ENCODE measurements at regions not wholly inside any gene's neighbourhood (a gene's known extent, or its start where the extent isn't known, plus 50 kb on each side); places are given as distances from the start of the nearest gene placed in this dataset.

GRCh38 chr3:34998902-34999301 is 640.4 kb upstream of the ARPP21 start:
- DNase-seq (ENCODE audit: low spot score in 2 of 2) (no peak), ATAC-seq (no peak)
- Mint-ChIP-seq H3K4me1 (no peaks in the 10 kb centered on the region), H3K9me3 (peaks cover 3% of the 10 kb centered on the region), H3K36me3 (no peaks in the 10 kb centered on the region), H3K27ac (no peak overlapping the region), H3K4me3 (no peak overlapping the region)

- Mint-ChIP-seq H3K27ac (no peak overlapping the region), H3K4me1 (no peaks in the 10 kb centered on the region), H3K4me3 (no peak overlapping the region), H3K9me3 (peaks cover 12% of the 10 kb centered on the region), H3K36me3 (no peaks in the 10 kb centered on the region)
- ATAC-seq (no peak), DNase-seq (ENCODE audit: low spot score in 2 of 2) (no peak)
Measured at GRCh38 chr3:35012214-35012613, 627.1 kb upstream of the ARPP21 start.

GRCh38 chr3:35028157-35028556 is 611.2 kb upstream of the ARPP21 start:
- no peak overlapping the region for H3K27ac Mint-ChIP-seq
- DNase-seq (ENCODE audit: low spot score in 2 of 2) (no peak), ATAC-seq (no peak)
- no peaks in the 10 kb centered on the region for H3K4me1 Mint-ChIP-seq
- peaks cover 14% of the 10 kb centered on the region for H3K9me3 Mint-ChIP-seq
- no peak overlapping the region for H3K4me3 Mint-ChIP-seq
- H3K36me3 Mint-ChIP-seq = no peaks in the 10 kb centered on the region

- no peak overlapping the region for H3K27ac Mint-ChIP-seq
- ATAC-seq = no peak
Measured at GRCh38 chr3:35042210-35042991, 596.9 kb upstream of the ARPP21 start.

GRCh38 chr3:35043040-35043439 is 596.3 kb upstream of the ARPP21 start:
- Mint-ChIP-seq H3K36me3 (no peaks in the 10 kb centered on the region), H3K4me1 (no peaks in the 10 kb centered on the region), H3K27ac (no peak overlapping the region), H3K9me3 (peaks cover 14% of the 10 kb centered on the region), H3K4me3 (no peak overlapping the region)
- no peak for DNase-seq (ENCODE audit: low spot score in 2 of 2)
- no peak for ATAC-seq

More at GRCh38 chr3:35042210-35042991, 596.9 kb upstream of the ARPP21 start:
- Mint-ChIP-seq H3K36me3 (no peaks in the 10 kb centered on the region), H3K4me3 (no peak overlapping the region), H3K9me3 (peaks cover 14% of the 10 kb centered on the region), H3K4me1 (no peaks in the 10 kb centered on the region)
- DNase-seq (ENCODE audit: low spot score in 2 of 2) = no peak

GRCh38 chr3:35044190-35044589 is 595.1 kb upstream of the ARPP21 start:
- Mint-ChIP-seq H3K9me3 (peaks cover 10% of the 10 kb centered on the region), H3K27ac (no peak overlapping the region), H3K36me3 (no peaks in the 10 kb centered on the region), H3K4me1 (no peaks in the 10 kb centered on the region), H3K4me3 (no peak overlapping the region)
- DNase-seq (ENCODE audit: low spot score in 2 of 2) = no peak
- peak; percentile 13 for ATAC-seq

- H3K36me3 Mint-ChIP-seq = no peaks in the 10 kb centered on the region
- DNase-seq (ENCODE audit: low spot score in 2 of 2) = no peak
- no peaks in the 10 kb centered on the region for H3K4me1 Mint-ChIP-seq
- peaks cover 10% of the 10 kb centered on the region for H3K9me3 Mint-ChIP-seq
- no peak overlapping the region for H3K4me3 Mint-ChIP-seq
- H3K27ac Mint-ChIP-seq = no peak overlapping the region
- ATAC-seq = no peak
Measured at GRCh38 chr3:35045118-35045517, 594.2 kb upstream of the ARPP21 start.

GRCh38 chr3:35064761-35065160 is 574.6 kb upstream of the ARPP21 start:
- H3K4me3 Mint-ChIP-seq = no peak overlapping the region
- peaks cover 11% of the 10 kb centered on the region for H3K9me3 Mint-ChIP-seq
- H3K36me3 Mint-ChIP-seq = no peaks in the 10 kb centered on the region
- no peak for DNase-seq (ENCODE audit: low spot score in 2 of 2)
- H3K27ac Mint-ChIP-seq = no peak overlapping the region
- H3K4me1 Mint-ChIP-seq = no peaks in the 10 kb centered on the region
- ATAC-seq = no peak

- Mint-ChIP-seq H3K4me3 (no peak overlapping the region), H3K4me1 (no peaks in the 10 kb centered on the region), H3K9me3 (peaks cover 11% of the 10 kb centered on the region), H3K27ac (no peak overlapping the region), H3K36me3 (no peaks in the 10 kb centered on the region)
- ATAC-seq (no peak), DNase-seq (ENCODE audit: low spot score in 2 of 2) (no peak)
Measured at GRCh38 chr3:35065891-35066290, 573.4 kb upstream of the ARPP21 start.

GRCh38 chr3:35067750-35068149 is 571.6 kb upstream of the ARPP21 start:
- Mint-ChIP-seq H3K27ac (no peak overlapping the region), H3K36me3 (no peaks in the 10 kb centered on the region), H3K9me3 (peaks cover 11% of the 10 kb centered on the region), H3K4me3 (no peak overlapping the region), H3K4me1 (no peaks in the 10 kb centered on the region)
- DNase-seq (ENCODE audit: low spot score in 2 of 2) (no peak), ATAC-seq (no peak)

- H3K4me1 Mint-ChIP-seq = no peaks in the 10 kb centered on the region
- H3K27ac Mint-ChIP-seq = no peak overlapping the region
- ATAC-seq (no peak), DNase-seq (ENCODE audit: low spot score in 2 of 2) (no peak)
- H3K9me3 Mint-ChIP-seq = peaks cover 14% of the 10 kb centered on the region
- no peaks in the 10 kb centered on the region for H3K36me3 Mint-ChIP-seq
- H3K4me3 Mint-ChIP-seq = no peak overlapping the region
Measured at GRCh38 chr3:35070088-35070487, 569.2 kb upstream of the ARPP21 start.

- Mint-ChIP-seq H3K9me3 (peaks cover 19% of the 10 kb centered on the region), H3K36me3 (no peaks in the 10 kb centered on the region), H3K4me1 (no peaks in the 10 kb centered on the region), H3K4me3 (no peak overlapping the region), H3K27ac (no peak overlapping the region)
- DNase-seq (ENCODE audit: low spot score in 2 of 2) (no peak), ATAC-seq (no peak)
Measured at GRCh38 chr3:35071772-35072171, 567.6 kb upstream of the ARPP21 start.

- no peaks in the 10 kb centered on the region for H3K4me1 Mint-ChIP-seq
- H3K4me3 Mint-ChIP-seq = no peak overlapping the region
- no peaks in the 10 kb centered on the region for H3K36me3 Mint-ChIP-seq
- no peak overlapping the region for H3K27ac Mint-ChIP-seq
- ATAC-seq (no peak), DNase-seq (ENCODE audit: low spot score in 2 of 2) (no peak)
- H3K9me3 Mint-ChIP-seq = peaks cover 23% of the 10 kb centered on the region
Measured at GRCh38 chr3:35078780-35079179, 560.5 kb upstream of the ARPP21 start.

- ATAC-seq (no peak), DNase-seq (ENCODE audit: low spot score in 2 of 2) (no peak)
- H3K4me3 Mint-ChIP-seq = no peak overlapping the region
- H3K27ac Mint-ChIP-seq = no peak overlapping the region
- peaks cover 23% of the 10 kb centered on the region for H3K9me3 Mint-ChIP-seq
- H3K4me1 Mint-ChIP-seq = no peaks in the 10 kb centered on the region
- no peaks in the 10 kb centered on the region for H3K36me3 Mint-ChIP-seq
Measured at GRCh38 chr3:35079403-35079802, 559.9 kb upstream of the ARPP21 start.

GRCh38 chr3:35081899-35082298 is 557.4 kb upstream of the ARPP21 start:
- no peak for ATAC-seq
- Mint-ChIP-seq H3K4me3 (no peak overlapping the region), H3K27ac (no peak overlapping the region), H3K4me1 (no peaks in the 10 kb centered on the region), H3K36me3 (no peaks in the 10 kb centered on the region), H3K9me3 (peaks cover 14% of the 10 kb centered on the region)
- no peak for DNase-seq (ENCODE audit: low spot score in 2 of 2)

GRCh38 chr3:35088943-35089342 is 550.4 kb upstream of the ARPP21 start:
- H3K4me3 Mint-ChIP-seq = no peak overlapping the region
- ATAC-seq = no peak

More at GRCh38 chr3:35088943-35089342, 550.4 kb upstream of the ARPP21 start:
- Mint-ChIP-seq H3K36me3 (no peaks in the 10 kb centered on the region), H3K4me1 (no peaks in the 10 kb centered on the region), H3K27ac (no peak overlapping the region), H3K9me3 (peaks cover 23% of the 10 kb centered on the region)
- DNase-seq (ENCODE audit: low spot score in 2 of 2) = no peak

Measured in stimulated activated effector memory CD8-positive, alpha-beta T cell treated with anti-CD3 and anti-CD28 coated beads, Interleukin-12 subunit alpha, Interleukin-12 subunit beta, amount 100 ng/mL, for 72 hours (primary cell).